ENCODE measurements at regions not wholly inside any gene's neighbourhood (a gene's known extent, or its start where the extent isn't known, plus 50 kb on each side); places are given as distances from the start of the nearest gene placed in this dataset.

- Mint-ChIP-seq H3K4me1 (ENCODE audit: low read depth in 2 of 2) (peaks cover 4 to 7% of the 10 kb centered on the region in 2 donors), H3K27ac (no peak overlapping the region), H3K9me3 (peaks cover 16% of the 10 kb centered on the region), H3K36me3 (peaks cover 4% of the 10 kb centered on the region), H3K27me3 (peaks cover 0 to 12% of the 10 kb centered on the region in 2 donors), H3K4me3 (peak overlapping the region; percentile 5)
- DNase-seq (ENCODE audit: low spot score) = no peak
- no peak for ATAC-seq
Observed at GRCh38 chr3:115359536-115359935, 212.4 kb upstream of the ZBTB20 start.

- DNase-seq (ENCODE audit: low spot score) = no peak
- Mint-ChIP-seq H3K4me3 (no peak overlapping the region), H3K4me1 (ENCODE audit: low read depth in 2 of 2) (peaks cover 4 to 7% of the 10 kb centered on the region in 2 donors), H3K27me3 (peaks cover 0 to 12% of the 10 kb centered on the region in 2 donors), H3K36me3 (peaks cover 9% of the 10 kb centered on the region), H3K9me3 (peaks cover 15% of the 10 kb centered on the region), H3K27ac (no peak overlapping the region)
- ATAC-seq = no peak
Observed at GRCh38 chr3:115361806-115362205, 214.7 kb upstream of the ZBTB20 start.

DNA sequence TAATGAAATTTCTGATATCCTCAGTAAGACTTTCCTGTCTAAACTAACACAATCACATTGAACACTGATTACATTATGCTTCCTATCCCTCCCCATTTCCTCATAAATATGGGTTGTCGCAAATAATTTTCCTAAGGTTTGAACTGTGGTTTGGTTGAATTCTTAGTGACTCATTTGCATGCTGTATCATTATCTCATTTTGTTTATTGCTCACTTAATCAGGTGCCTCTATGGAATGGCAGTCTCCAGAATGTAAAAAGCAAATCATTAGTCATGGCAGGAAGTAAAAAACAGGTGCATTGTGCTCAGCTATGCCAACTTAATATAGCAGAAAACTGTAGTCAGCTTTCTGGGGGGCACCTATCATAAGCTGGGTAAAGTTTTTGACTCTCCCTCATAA, 216.0 kb upstream of the ZBTB20 start:
- no peak overlapping the region for H3K4me3 Mint-ChIP-seq
- H3K27ac Mint-ChIP-seq = no peak overlapping the region
- H3K36me3 Mint-ChIP-seq = peaks cover 9% of the 10 kb centered on the region
- peaks cover 4 to 7% of the 10 kb centered on the region in 2 donors for H3K4me1 Mint-ChIP-seq (ENCODE audit: low read depth in 2 of 2)
- ATAC-seq = no peak
- peaks cover 0 to 12% of the 10 kb centered on the region in 2 donors for H3K27me3 Mint-ChIP-seq
- peaks cover 15% of the 10 kb centered on the region for H3K9me3 Mint-ChIP-seq
- DNase-seq (ENCODE audit: low spot score) = no peak

DNA sequence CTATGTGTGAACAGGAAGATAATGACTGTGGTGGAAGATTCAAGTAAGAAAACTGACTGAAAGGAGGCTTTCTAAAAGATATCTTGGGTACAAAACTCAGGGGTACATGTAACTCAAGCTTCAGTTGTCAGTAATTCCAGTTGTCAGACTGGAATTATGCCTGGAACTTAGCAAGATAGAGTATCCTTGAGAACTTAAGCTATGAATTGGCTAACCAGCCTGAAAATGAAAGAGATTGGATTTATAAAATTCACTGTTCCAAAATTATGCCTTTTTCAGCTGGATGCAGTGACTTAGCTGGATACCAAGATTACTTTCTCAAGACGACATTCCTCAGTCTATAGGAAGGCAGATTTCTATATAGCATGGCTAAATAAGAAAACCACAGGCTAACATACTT, 221.9 kb upstream of the ZBTB20 start:
- no peak for DNase-seq (ENCODE audit: low spot score)
- no peak for ATAC-seq
- Mint-ChIP-seq H3K4me3 (no peak overlapping the region), H3K27me3 (peaks cover 0 to 6% of the 10 kb centered on the region in 2 donors), H3K27ac (no peak overlapping the region), H3K9me3 (peaks cover 8% of the 10 kb centered on the region), H3K4me1 (ENCODE audit: low read depth in 2 of 2) (no peaks in the 10 kb centered on the region), H3K36me3 (peaks cover 9% of the 10 kb centered on the region)

DNA sequence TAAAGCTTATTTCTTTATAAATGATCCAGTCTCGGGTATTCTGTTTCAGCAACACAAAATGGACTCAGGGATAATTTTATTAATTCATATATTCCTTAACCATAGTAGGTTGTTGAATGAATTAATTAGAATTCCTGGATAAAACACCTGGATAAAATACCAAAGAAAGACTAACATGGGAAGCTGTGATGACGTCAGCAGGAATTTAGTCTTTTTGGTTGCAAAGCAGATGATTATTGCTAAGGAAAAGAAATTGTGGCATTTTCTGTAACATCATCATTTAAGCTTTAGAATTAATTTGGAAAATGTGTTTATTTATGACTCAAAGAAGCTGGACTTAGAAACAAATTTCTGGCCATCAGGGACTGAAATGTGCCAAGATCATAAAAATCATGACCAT, 228.3 kb upstream of the ZBTB20 start:
- no peak for ATAC-seq
- Mint-ChIP-seq H3K27me3 (peaks cover 3 to 23% of the 10 kb centered on the region in 2 donors), H3K4me1 (ENCODE audit: low read depth in 2 of 2) (no peaks in the 10 kb centered on the region), H3K27ac (no peak overlapping the region), H3K4me3 (no peak overlapping the region), H3K9me3 (peaks cover 2% of the 10 kb centered on the region), H3K36me3 (no peaks in the 10 kb centered on the region)
- no peak for DNase-seq (ENCODE audit: low spot score)

DNA sequence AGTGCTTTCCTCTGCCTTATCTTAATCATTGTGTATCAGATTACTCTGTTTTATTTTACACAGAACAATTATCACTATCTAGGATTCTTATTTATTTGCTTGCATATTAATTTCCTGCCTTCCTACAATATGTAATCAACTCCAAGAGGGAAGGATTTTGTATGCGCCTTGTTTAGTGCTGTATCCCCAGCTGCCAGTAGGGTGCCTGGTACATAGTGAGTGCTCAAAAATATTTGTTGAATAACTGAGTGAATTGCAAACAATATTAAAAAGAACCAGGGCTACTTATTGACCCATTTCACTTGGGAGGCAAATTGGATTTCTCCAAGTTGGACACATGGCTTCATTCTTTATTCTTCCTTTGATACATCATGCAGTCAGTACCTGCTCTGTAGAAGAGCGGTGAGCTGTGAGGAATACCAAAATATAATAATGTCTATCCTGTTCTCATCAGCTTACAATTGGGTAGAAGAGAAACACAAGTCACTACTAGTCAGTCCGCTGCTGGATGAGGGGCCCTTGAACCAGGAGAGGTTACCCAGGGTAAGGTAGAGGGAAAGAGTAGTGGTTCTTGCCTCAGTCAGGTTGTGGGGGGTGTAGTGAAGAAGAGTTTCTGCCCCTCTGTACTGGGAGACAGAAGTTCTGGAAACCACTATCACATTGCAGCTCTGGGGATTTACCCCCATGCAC, 233.9 kb upstream of the ZBTB20 start:
- H3K9me3 Mint-ChIP-seq = peaks cover 2% of the 10 kb centered on the region
- no peak for ATAC-seq
- no peaks in the 10 kb centered on the region for H3K36me3 Mint-ChIP-seq
- H3K4me1 Mint-ChIP-seq (ENCODE audit: low read depth in 2 of 2) = no peaks in the 10 kb centered on the region
- no peak for DNase-seq (ENCODE audit: low spot score)
- H3K27ac Mint-ChIP-seq = no peak overlapping the region
- peaks cover 0 to 19% of the 10 kb centered on the region in 2 donors for H3K27me3 Mint-ChIP-seq
- H3K4me3 Mint-ChIP-seq = no peak overlapping the region

GRCh38 chr3:115381573-115381912, 234.5 kb upstream of the ZBTB20 start:
- no peaks in the 10 kb centered on the region for H3K36me3 Mint-ChIP-seq
- ATAC-seq (no peak), DNase-seq (ENCODE audit: low spot score) (no peak)
- H3K27ac Mint-ChIP-seq = no peak overlapping the region
- H3K27me3 Mint-ChIP-seq = peaks cover 0 to 22% of the 10 kb centered on the region in 2 donors
- no peaks in the 10 kb centered on the region for H3K4me1 Mint-ChIP-seq (ENCODE audit: low read depth in 2 of 2)
- H3K4me3 Mint-ChIP-seq = no peak overlapping the region
- H3K9me3 Mint-ChIP-seq = peaks cover 2% of the 10 kb centered on the region

- Mint-ChIP-seq H3K27me3 (peaks cover 0 to 20% of the 10 kb centered on the region in 2 donors), H3K9me3 (peaks cover 2% of the 10 kb centered on the region), H3K36me3 (no peaks in the 10 kb centered on the region), H3K4me1 (ENCODE audit: low read depth in 2 of 2) (no peaks in the 10 kb centered on the region), H3K27ac (no peak overlapping the region), H3K4me3 (no peak overlapping the region)
- DNase-seq (ENCODE audit: low spot score) = no peak
- no peak for ATAC-seq
Observed at GRCh38 chr3:115381931-115382330, 234.8 kb upstream of the ZBTB20 start.

GRCh38 chr3:115384381-115384780, 237.3 kb upstream of the ZBTB20 start:
- peaks cover under 1% of the 10 kb centered on the region for H3K9me3 Mint-ChIP-seq
- DNase-seq (ENCODE audit: low spot score) (no peak), ATAC-seq (no peak)
- no peaks in the 10 kb centered on the region for H3K36me3 Mint-ChIP-seq
- no peak overlapping the region for H3K4me3 Mint-ChIP-seq
- no peaks in the 10 kb centered on the region for H3K4me1 Mint-ChIP-seq (ENCODE audit: low read depth in 2 of 2)
- no peak overlapping the region for H3K27ac Mint-ChIP-seq
- peaks cover 0 to 10% of the 10 kb centered on the region in 2 donors for H3K27me3 Mint-ChIP-seq

DNA sequence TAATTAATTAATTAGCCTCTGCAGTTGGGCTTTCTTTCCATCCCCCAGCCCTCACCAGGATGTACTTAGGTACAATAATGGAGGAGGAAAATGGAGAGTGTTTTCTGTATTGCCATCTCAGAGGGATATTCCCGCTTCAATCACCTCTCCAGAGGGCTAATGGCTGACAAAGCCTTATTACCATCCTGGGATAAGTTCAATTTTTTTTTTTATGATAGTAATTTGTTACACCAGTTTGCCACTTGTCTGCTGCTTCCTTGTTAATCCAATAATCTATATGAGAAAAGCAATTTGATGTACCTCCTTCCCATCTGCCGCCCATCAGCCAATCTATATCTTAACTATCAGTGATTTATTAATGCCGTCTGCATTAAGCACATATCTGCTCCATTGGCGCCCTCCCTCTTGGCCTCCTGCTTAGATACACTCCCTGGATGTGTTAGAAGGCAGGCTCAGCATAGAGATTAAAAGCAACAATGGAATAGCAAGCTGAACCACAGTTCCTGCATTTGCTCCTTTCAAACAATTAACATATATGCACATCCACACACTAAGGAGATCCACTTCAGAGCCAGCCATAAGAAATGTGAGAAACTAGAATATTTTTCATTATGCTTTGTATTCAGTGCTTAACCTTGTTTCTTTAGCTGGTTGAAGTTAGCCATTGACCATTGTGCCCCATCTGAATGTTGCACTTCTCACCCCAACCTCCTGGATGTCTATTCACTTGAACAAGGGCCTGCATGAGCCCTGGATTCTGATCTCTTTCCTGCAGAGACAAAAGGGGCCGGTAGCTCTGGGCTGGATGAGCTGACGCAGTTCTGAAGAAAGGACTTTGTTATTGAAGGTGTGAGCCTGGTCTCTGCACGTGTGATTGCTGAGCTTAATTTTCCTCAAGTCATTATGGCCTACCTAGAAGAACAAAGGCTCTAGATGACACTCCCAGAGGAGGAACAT, 237.3 kb upstream of the GAP43 start:
- H3K4me1 Mint-ChIP-seq (ENCODE audit: low read depth in 2 of 2) = no peaks in the 10 kb centered on the region
- no peaks in the 10 kb centered on the region for H3K36me3 Mint-ChIP-seq
- no peak for DNase-seq (ENCODE audit: low spot score)
- peaks cover 2% of the 10 kb centered on the region for H3K9me3 Mint-ChIP-seq
- H3K27ac Mint-ChIP-seq = no peak overlapping the region
- no peak overlapping the region for H3K4me3 Mint-ChIP-seq
- peaks cover 3 to 13% of the 10 kb centered on the region in 2 donors for H3K27me3 Mint-ChIP-seq
- no peak for ATAC-seq

- H3K36me3 Mint-ChIP-seq = no peaks in the 10 kb centered on the region
- no peak for ATAC-seq
Observed at GRCh38 chr3:115388166-115388565, 235.1 kb upstream of the GAP43 start.

DNA sequence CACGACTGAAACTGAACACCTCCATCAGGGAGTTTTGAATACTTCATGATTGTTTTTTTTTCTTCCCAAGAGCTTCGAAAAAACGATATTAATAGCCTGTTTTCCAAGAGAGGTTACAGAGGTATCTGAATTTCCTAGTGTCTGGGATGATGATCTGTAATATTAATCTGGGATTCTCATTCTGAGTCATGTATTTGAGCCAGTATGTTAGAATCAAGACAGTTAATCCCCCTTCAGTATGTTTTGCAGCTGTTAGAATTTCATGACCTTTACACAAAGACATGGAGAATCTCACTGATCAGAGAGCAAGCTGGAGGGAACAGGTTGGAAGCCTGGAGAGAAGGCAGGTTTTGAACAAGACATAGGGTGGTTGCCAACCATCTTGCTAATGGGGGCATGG, 234.5 kb upstream of the GAP43 start:
- ATAC-seq (no peak), DNase-seq (ENCODE audit: low spot score) (no peak)
- peaks cover 2% of the 10 kb centered on the region for H3K9me3 Mint-ChIP-seq
- no peaks in the 10 kb centered on the region for H3K4me1 Mint-ChIP-seq (ENCODE audit: low read depth in 2 of 2)
- no peak overlapping the region for H3K4me3 Mint-ChIP-seq
- H3K27me3 Mint-ChIP-seq = peaks cover 3 to 27% of the 10 kb centered on the region in 2 donors
- no peaks in the 10 kb centered on the region for H3K36me3 Mint-ChIP-seq
- no peak overlapping the region for H3K27ac Mint-ChIP-seq

More at GRCh38 chr3:115388166-115388565, 235.1 kb upstream of the GAP43 start:
- Mint-ChIP-seq H3K4me3 (no peak overlapping the region), H3K27ac (no peak overlapping the region), H3K9me3 (peaks cover 2% of the 10 kb centered on the region), H3K27me3 (peaks cover 3 to 27% of the 10 kb centered on the region in 2 donors), H3K4me1 (ENCODE audit: low read depth in 2 of 2) (no peaks in the 10 kb centered on the region)
- DNase-seq (ENCODE audit: low spot score) = no peak

GRCh38 chr3:115396801-115397200, 226.5 kb upstream of the GAP43 start:
- no peak overlapping the region for H3K27ac Mint-ChIP-seq
- H3K9me3 Mint-ChIP-seq = no peaks in the 10 kb centered on the region
- H3K4me3 Mint-ChIP-seq = no peak overlapping the region
- no peak for DNase-seq (ENCODE audit: low spot score)
- H3K27me3 Mint-ChIP-seq = peaks cover 0 to 6% of the 10 kb centered on the region in 2 donors
- no peaks in the 10 kb centered on the region for H3K36me3 Mint-ChIP-seq
- no peaks in the 10 kb centered on the region for H3K4me1 Mint-ChIP-seq (ENCODE audit: low read depth in 2 of 2)
- no peak for ATAC-seq

DNA sequence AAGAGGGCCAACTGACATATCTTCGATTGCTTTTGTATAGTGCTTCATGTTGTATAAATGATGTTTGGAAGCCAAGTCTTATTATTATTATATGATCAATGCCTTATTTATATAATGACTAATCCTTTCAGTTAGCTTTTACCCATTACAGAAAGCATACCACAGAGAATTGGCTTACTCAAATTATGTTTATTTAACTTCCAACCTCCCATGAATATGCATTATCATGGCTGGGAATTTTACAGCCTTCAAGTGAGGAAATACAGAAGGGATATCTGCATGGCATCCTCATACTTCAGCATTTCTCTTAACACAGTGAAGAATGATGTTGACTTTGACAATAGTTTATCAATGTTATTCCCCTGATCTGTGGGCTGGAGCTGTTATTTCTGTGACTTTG, 225.9 kb upstream of the GAP43 start:
- Mint-ChIP-seq H3K9me3 (no peaks in the 10 kb centered on the region), H3K4me1 (ENCODE audit: low read depth in 2 of 2) (no peaks in the 10 kb centered on the region), H3K4me3 (no peak overlapping the region), H3K36me3 (no peaks in the 10 kb centered on the region), H3K27me3 (peaks cover 2 to 5% of the 10 kb centered on the region in 2 donors), H3K27ac (no peak overlapping the region)
- no peak for ATAC-seq
- DNase-seq (ENCODE audit: low spot score) = no peak

All from natural killer cell treated with Interleukin-12 subunit alpha and Interleukin-12 subunit beta and Interleukin-15 and Interleukin-18, amount 100 ng/mL, for 72 hours (primary cell).